OCI-LY7 (cell line): ENCODE measurements at regions not wholly inside any gene's neighbourhood (a gene's known extent, or its start where the extent isn't known, plus 50 kb on each side); places are given as distances from the start of the nearest gene placed in this dataset.

Source experiments
- BruUV-seq: library from RNA; stranded (reverse); fragments of 400-500 nt; replicated peaks from 2 replicates; lab custom pipeline; 2021; lab: Mats Ljungman, UMichigan
- CTCF ChIA-PET: fragments of 300-600 bp; sonication (Branson Sonifier 250); formaldehyde crosslinking; loops from one replicate; lab custom pipeline; 2022; ENCODE audit warnings: antibody characterized with exemption; ENCODE audit not compliant: unreplicated experiment; lab: Charles Lee
- POLR2A ChIA-PET: fragments of 300-600 bp; sonication (Branson Sonifier 250); formaldehyde crosslinking; loops from one replicate; lab custom pipeline; 2022; ENCODE audit warnings: antibody characterized with exemption; lab: Charles Lee
- DNase-seq: peaks from one replicate; pipeline ENCODE4 v3.0.0-alpha.2; 2015; ENCODE audit warnings: low spot score
- H2AFZ ChIP-seq: fragments of 200-600 bp; sonication (generic), shearing (Covaris generic); 2 replicates; pipeline ENCODE4 v1.6.1; 2014; ENCODE audit warnings: mild to moderate bottlenecking, antibody characterized with exemption, low read length, moderate library complexity
- H3K27ac ChIP-seq: fragments of 200-600 bp; sonication (generic); 2 replicates; pipeline ENCODE4 v1.5.1; 2014; ENCODE audit warnings: mixed run types, low read depth, mild to moderate bottlenecking, moderate library complexity, low read length, inconsistent platforms; ENCODE audit not compliant: poor library complexity, severe bottlenecking
- H3K36me3 ChIP-seq: fragments of 200-600 bp; sonication (generic); 2 replicates; pipeline ENCODE4 v1.6.1; 2014; ENCODE audit warnings: mild to moderate bottlenecking, antibody characterized with exemption, low read length, moderate library complexity, mixed read lengths; ENCODE audit not compliant: insufficient read depth
- H3K4me1 ChIP-seq: fragments of 200-600 bp; sonication (generic); 2 replicates; pipeline ENCODE4 v1.5.1; 2014; ENCODE audit warnings: mild to moderate bottlenecking, low read length; ENCODE audit not compliant: insufficient read depth, poor library complexity, severe bottlenecking
- H3K4me2 ChIP-seq: fragments of 200-600 bp; sonication (generic); 2 replicates; pipeline ENCODE4 v1.6.1; 2014; ENCODE audit warnings: mild to moderate bottlenecking, low read length
- H3K4me3 ChIP-seq: fragments of 200-600 bp; sonication (generic); 2 replicates; pipeline ENCODE4 v1.5.1; 2014; ENCODE audit warnings: mild to moderate bottlenecking, low read depth, low read length; ENCODE audit not compliant: poor library complexity, severe bottlenecking
- H3K79me2 ChIP-seq: fragments of 200-600 bp; sonication (generic); 2 replicates; pipeline ENCODE4 v1.6.1; 2016; ENCODE audit warnings: low read depth, mild to moderate bottlenecking, low read length, moderate library complexity, mixed read lengths; ENCODE audit not compliant: insufficient read depth
- H3K9me2 ChIP-seq: fragments of 200-600 bp; sonication (generic); 2 replicates; pipeline ENCODE4 v1.6.1; 2016; ENCODE audit warnings: mild to moderate bottlenecking, low read length, mixed read lengths; ENCODE audit not compliant: insufficient read depth
- H3K9me3 ChIP-seq: fragments of 200-600 bp; sonication (generic); 2 replicates; pipeline ENCODE4 v1.6.1; 2014; ENCODE audit warnings: mild to moderate bottlenecking, mixed run types, low read length, mixed read lengths
- H4K20me1 ChIP-seq: fragments of 200-600 bp; sonication (generic); 2 replicates; pipeline ENCODE4 v1.6.1; 2014; ENCODE audit warnings: mild to moderate bottlenecking, antibody characterized with exemption, low read length, moderate library complexity, mixed read lengths; ENCODE audit not compliant: insufficient read depth
- EZH2phosphoT487 ChIP-seq: fragments of 200-600 bp; sonication (generic); IDR thresholded peaks from 2 replicates; pipeline ENCODE4 v1.6.1; 2018; ENCODE audit warnings: low read depth, borderline replicate concordance, mild to moderate bottlenecking, mixed run types, antibody characterized with exemption, low read length, moderate library complexity, mixed read lengths
- intact Hi-C: fragments of 100-400 bp; cut with micrococcal nuclease; formaldehyde crosslinking; loops from one replicate; pipeline ENCODE4 v1.10.0; 2022; ENCODE audit not compliant: unreplicated experiment
- TF ChIP-seq, protein P1 (sequence below): fragments of 200-600 bp; sonication (generic); conservative IDR thresholded peaks from 2 replicates; pipeline ENCODE4 v1.5.1; 2014; ENCODE audit warnings: mild to moderate bottlenecking, antibody characterized with exemption, low read length, moderate library complexity, mixed read lengths

DNA sequence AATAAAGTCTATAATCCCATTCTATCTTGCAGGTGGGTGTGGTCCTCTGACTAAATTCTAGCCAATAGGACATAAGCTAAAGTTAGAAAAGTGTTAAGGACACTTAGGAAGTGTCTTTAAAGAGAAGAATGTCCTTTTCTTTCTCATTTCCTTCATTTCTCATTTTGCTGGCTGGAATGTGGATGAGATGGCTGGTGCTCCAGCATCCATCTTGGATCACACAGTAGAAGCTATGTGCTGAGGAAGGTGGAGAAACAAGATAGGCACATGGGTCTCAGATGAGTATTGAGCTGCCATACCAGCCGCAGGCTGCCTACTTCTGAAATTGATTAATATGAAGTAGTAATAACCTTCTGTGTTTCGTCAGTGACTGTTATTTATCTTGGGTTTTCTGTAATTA lies 289.0 kb downstream of the LRFN2 start:
- no peak overlapping the region for H2AFZ ChIP-seq
- no peaks in the 10 kb centered on the region for H4K20me1 ChIP-seq
- no peak overlapping the region for H3K4me3 ChIP-seq
- no peak overlapping the region for H3K4me2 ChIP-seq
- H3K27ac ChIP-seq = no peak overlapping the region
- no peak for TF ChIP-seq EZH2phosphoT487
- TF ChIP-seq, protein P1, sequence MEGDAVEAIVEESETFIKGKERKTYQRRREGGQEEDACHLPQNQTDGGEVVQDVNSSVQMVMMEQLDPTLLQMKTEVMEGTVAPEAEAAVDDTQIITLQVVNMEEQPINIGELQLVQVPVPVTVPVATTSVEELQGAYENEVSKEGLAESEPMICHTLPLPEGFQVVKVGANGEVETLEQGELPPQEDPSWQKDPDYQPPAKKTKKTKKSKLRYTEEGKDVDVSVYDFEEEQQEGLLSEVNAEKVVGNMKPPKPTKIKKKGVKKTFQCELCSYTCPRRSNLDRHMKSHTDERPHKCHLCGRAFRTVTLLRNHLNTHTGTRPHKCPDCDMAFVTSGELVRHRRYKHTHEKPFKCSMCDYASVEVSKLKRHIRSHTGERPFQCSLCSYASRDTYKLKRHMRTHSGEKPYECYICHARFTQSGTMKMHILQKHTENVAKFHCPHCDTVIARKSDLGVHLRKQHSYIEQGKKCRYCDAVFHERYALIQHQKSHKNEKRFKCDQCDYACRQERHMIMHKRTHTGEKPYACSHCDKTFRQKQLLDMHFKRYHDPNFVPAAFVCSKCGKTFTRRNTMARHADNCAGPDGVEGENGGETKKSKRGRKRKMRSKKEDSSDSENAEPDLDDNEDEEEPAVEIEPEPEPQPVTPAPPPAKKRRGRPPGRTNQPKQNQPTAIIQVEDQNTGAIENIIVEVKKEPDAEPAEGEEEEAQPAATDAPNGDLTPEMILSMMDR = no peak
- CTCF ChIA-PET = no interaction called here
- intact Hi-C loops = no loop called here
- DNase-seq = no peak
- no peaks in the 10 kb centered on the region for H3K79me2 ChIP-seq
- no peaks in the 10 kb centered on the region for H3K9me3 ChIP-seq
- H3K4me1 ChIP-seq = no peaks in the 10 kb centered on the region
- BruUV-seq = no TSS peak
- POLR2A ChIA-PET = interaction anchor here (0.7 kb wide), 1 partner anchor 47 kb away, joined by 7 read pairs; no protein-coding TSS in a partner anchor
- H3K9me2 ChIP-seq = no peaks in the 10 kb centered on the region
- H3K36me3 ChIP-seq = no peaks in the 10 kb centered on the region

DNA sequence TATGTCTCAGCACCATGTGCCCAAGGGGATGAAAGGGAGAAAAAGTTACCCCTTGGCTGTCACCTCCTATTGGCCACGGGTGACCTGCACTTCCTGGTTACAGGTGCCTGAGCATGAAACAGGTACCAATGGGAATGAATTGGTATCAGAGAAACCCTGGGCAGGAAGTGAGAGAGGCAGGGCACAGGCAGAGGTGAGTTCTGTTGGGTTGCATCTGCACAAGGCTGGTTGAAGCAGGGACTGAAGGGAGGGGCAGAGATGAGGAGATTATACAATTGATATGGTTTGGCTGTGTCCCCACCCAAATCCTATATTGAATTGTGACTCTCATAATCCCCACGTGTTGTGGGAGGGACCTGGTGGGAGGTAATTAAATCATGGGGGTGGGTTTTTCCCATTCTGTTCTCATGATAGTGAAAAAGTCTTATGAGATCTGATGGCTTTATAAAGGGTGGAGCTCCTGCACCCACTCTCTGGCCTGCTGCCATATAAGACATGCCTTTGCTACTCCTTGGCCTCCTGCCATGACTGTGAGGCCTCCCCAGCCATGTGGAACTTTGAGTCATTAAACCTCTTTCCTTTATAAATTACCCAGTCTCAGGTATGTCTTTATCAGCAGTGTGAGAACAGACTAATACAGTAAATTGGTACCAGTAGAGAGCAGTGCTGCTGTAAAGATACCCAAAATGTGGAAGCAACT lies 291.8 kb downstream of the LRFN2 start:
- Histone ChIP-seq H3K9me3 (no peaks in the 10 kb centered on the region), H4K20me1 (no peaks in the 10 kb centered on the region), H2AFZ (no peak overlapping the region), H3K36me3 (no peaks in the 10 kb centered on the region), H3K79me2 (no peaks in the 10 kb centered on the region), H3K27ac (no peak overlapping the region), H3K9me2 (no peaks in the 10 kb centered on the region), H3K4me3 (no peak overlapping the region), H3K4me2 (no peak overlapping the region), H3K4me1 (no peaks in the 10 kb centered on the region)
- DNase-seq = no peak
- CTCF ChIA-PET = no interaction called here
- no TSS peak for BruUV-seq
- TF ChIP-seq, protein P1 = no peak
- TF ChIP-seq EZH2phosphoT487 = no peak
- POLR2A ChIA-PET = no interaction called here
- intact Hi-C loops = no loop called here

DNA sequence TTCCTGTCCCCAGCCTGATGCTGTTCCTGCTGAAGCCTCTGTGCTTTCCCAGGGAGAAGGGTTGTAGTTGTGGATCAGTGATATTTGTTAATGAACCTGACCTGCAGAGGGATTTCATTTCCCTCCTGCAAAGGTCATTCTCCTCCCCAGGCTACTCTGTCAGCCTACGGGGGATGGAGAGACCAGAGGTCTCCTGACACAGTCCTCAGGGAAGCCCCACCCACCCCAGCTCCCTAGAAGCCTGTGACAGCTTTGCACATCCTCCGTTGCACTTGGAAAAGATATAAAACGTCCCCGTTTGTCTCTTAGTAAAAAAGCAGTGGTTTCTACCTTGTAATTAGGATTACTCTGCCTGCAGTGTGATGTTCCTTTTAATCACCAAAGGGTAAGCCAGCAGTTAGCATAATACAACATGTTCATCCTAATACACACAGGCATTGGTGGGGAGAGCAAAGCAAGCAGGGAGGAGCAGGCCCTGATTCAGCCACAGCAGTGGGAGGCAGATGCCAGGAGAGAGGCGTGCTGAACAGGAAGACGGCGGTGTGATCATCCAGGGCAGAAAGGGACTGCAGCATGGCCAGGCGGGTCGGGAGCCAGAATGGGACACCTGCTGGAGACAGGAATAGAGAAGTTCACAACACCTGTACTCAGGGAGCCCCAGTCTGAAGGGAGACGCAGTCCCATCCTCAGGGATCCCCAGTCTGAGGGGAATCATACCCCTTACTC lies 293.5 kb downstream of the LRFN2 start:
- Histone ChIP-seq H3K9me3 (no peaks in the 10 kb centered on the region), H3K36me3 (no peaks in the 10 kb centered on the region), H3K79me2 (no peaks in the 10 kb centered on the region), H3K4me1 (no peaks in the 10 kb centered on the region), H3K4me2 (no peak overlapping the region), H3K27ac (no peak overlapping the region), H3K9me2 (no peaks in the 10 kb centered on the region), H4K20me1 (no peaks in the 10 kb centered on the region), H3K4me3 (no peak overlapping the region), H2AFZ (no peak overlapping the region)
- no peak for DNase-seq
- CTCF ChIA-PET = no interaction called here
- POLR2A ChIA-PET = no interaction called here
- intact Hi-C loops = no loop called here
- TF ChIP-seq, protein P1 = no peak
- no peak for TF ChIP-seq EZH2phosphoT487
- no TSS peak for BruUV-seq
